ENCODE measurements at regions not wholly inside any gene's neighbourhood (a gene's known extent, or its start where the extent isn't known, plus 50 kb on each side); places are given as distances from the start of the nearest gene placed in this dataset.

GRCh38 chr6:14748679-14749078 lies 497.2 kb upstream of the JARID2 start:
- TF ChIP-seq POLR2A (IDR thresholded peaks at IDR 0.05), result no peak
- no peak for TF ChIP-seq CTCF (IDR thresholded peaks at IDR 0.05)
